Stimulated activated CD4-positive, alpha-beta T cell treated with anti-CD3 and anti-CD28 coated beads, TNF-alpha, amount 100 ng/mL, for 24 hours (primary cell): ENCODE measurements at regions not wholly inside any gene's neighbourhood (a gene's known extent, or its start where the extent isn't known, plus 50 kb on each side); places are given as distances from the start of the nearest gene placed in this dataset.

Source experiments
- DNase-seq, 3 experiments: peaks; one replicate each; pipeline ENCODE4 v3.0.0-alpha.2; 2020; ENCODE audit warnings: low read depth in 3 of 3

GRCh38 chr2:16138811-16139662 is 198.7 kb downstream of the MYCN start:
- no peak for DNase-seq

GRCh38 chr2:16137080-16137755 is 196.9 kb downstream of the MYCN start:
- DNase-seq: no peak

GRCh38 chr2:16136461-16137035 is 196.2 kb downstream of the MYCN start:
- no peak for DNase-seq

- no peak for DNase-seq
These were observed 195.6 kb downstream of the MYCN start for GRCh38 chr2:16135913-16136310.

GRCh38 chr2:16135196-16135912 is 195.0 kb downstream of the MYCN start:
- no peak for DNase-seq

GRCh38 chr2:16134436-16135165 is 194.3 kb downstream of the MYCN start:
- DNase-seq: no peak

GRCh38 chr2:16130906-16131400 is 190.6 kb downstream of the MYCN start:
- DNase-seq: no peak

- DNase-seq: no peak
These were observed 190.2 kb downstream of the MYCN start for GRCh38 chr2:16130541-16130880.

GRCh38 chr2:16129716-16130540 is 189.6 kb downstream of the MYCN start:
- no peak for DNase-seq

- DNase-seq: no peak
These were observed 188.6 kb downstream of the MYCN start for GRCh38 chr2:16128746-16129610.

GRCh38 chr2:16127958-16128357 is 187.6 kb downstream of the MYCN start:
- DNase-seq: no peak

- DNase-seq: no peak
These were observed 187.1 kb downstream of the MYCN start for GRCh38 chr2:16127276-16127940.

- DNase-seq: no peak
These were observed 186.3 kb downstream of the MYCN start for GRCh38 chr2:16126517-16127275.

GRCh38 chr2:16125614-16126516 is 185.5 kb downstream of the MYCN start:
- DNase-seq: no peak

- no peak for DNase-seq
These were observed 184.7 kb downstream of the MYCN start for GRCh38 chr2:16124881-16125613.
